Peyer's patch (tissue), 4 donors: ENCODE measurements at regions not wholly inside any gene's neighbourhood (a gene's known extent, or its start where the extent isn't known, plus 50 kb on each side); places are given as distances from the start of the nearest gene placed in this dataset.

Source experiments
- CTCF ChIP-seq, 6 experiments: fragments of 450-650 bp in 4 of 6; fragments of 200-600 bp in 2 of 6; sonication (generic) in 1 of 6; IDR thresholded peaks; one replicate each; pipeline ENCODE4 v1.5.1; 2017 to 2019; ENCODE audit warnings: antibody characterized with exemption in 6 of 6, mild to moderate bottlenecking in 3 of 6, moderate library complexity in 1 of 6
- POLR2A ChIP-seq, 2 donors: fragments of 450-650 bp; IDR thresholded peaks; one replicate each; pipeline ENCODE4 v1.5.1; 2017; ENCODE audit warnings: antibody characterized with exemption in 2 of 2, mild to moderate bottlenecking in 2 of 2, moderate library complexity in 2 of 2

- TF ChIP-seq CTCF (IDR thresholded peaks at IDR 0.05), result no peak
- no peak for TF ChIP-seq POLR2A (IDR thresholded peaks at IDR 0.05)
These were observed 72.8 kb upstream of the CPLX2 start for GRCh38 chr5:175798626-175799025.
